ENCODE measurements at regions not wholly inside any gene's neighbourhood (a gene's known extent, or its start where the extent isn't known, plus 50 kb on each side); places are given as distances from the start of the nearest gene placed in this dataset.

GRCh38 chr2:16336916-16337315, 328.7 kb downstream of the CYRIA start:
- DNase-seq (ENCODE audit: insufficient read length, low spot score) (no peak), FAIRE-seq (no peak)

GRCh38 chr2:16336491-16336890, 329.1 kb downstream of the CYRIA start:
- FAIRE-seq = no peak
- no peak for DNase-seq (ENCODE audit: insufficient read length, low spot score)

GRCh38 chr2:16335947-16336346, 329.7 kb downstream of the CYRIA start:
- FAIRE-seq = no peak
- no peak for DNase-seq (ENCODE audit: insufficient read length, low spot score)

- DNase-seq (ENCODE audit: insufficient read length, low spot score) (no peak), FAIRE-seq (no peak)
These were observed 330.1 kb downstream of the CYRIA start for GRCh38 chr2:16335604-16335930.

GRCh38 chr2:16334886-16335603, 330.6 kb downstream of the CYRIA start:
- FAIRE-seq (no peak), DNase-seq (ENCODE audit: insufficient read length, low spot score) (no peak)

GRCh38 chr2:16334366-16334765, 331.3 kb downstream of the CYRIA start:
- DNase-seq (ENCODE audit: insufficient read length, low spot score) (no peak), FAIRE-seq (no peak)

- no peak for DNase-seq (ENCODE audit: insufficient read length, low spot score)
- FAIRE-seq = no peak
These were observed 332.0 kb downstream of the CYRIA start for GRCh38 chr2:16333681-16334080.

GRCh38 chr2:16332681-16333557, 332.7 kb downstream of the CYRIA start:
- DNase-seq (ENCODE audit: insufficient read length, low spot score) (no peak), FAIRE-seq (no peak)

GRCh38 chr2:16331772-16332171, 333.9 kb downstream of the CYRIA start:
- no peak for DNase-seq (ENCODE audit: insufficient read length, low spot score)
- no peak for FAIRE-seq

GRCh38 chr2:16330982-16331381, 334.7 kb downstream of the CYRIA start:
- DNase-seq (ENCODE audit: insufficient read length, low spot score) (no peak), FAIRE-seq (no peak)

- DNase-seq (ENCODE audit: insufficient read length, low spot score) = no peak
- FAIRE-seq = no peak
These were observed 335.1 kb downstream of the CYRIA start for GRCh38 chr2:16330571-16330970.

GRCh38 chr2:16330012-16330411, 335.6 kb downstream of the CYRIA start:
- FAIRE-seq = no peak
- DNase-seq (ENCODE audit: insufficient read length, low spot score) = no peak

- DNase-seq (ENCODE audit: insufficient read length, low spot score) = no peak
- FAIRE-seq = no peak
These were observed 336.2 kb downstream of the CYRIA start for GRCh38 chr2:16329421-16329820.

GRCh38 chr2:16328521-16329190, 337.0 kb downstream of the CYRIA start:
- DNase-seq (ENCODE audit: insufficient read length, low spot score) = no peak
- no peak for FAIRE-seq

GRCh38 chr2:16327326-16327725, 338.3 kb downstream of the CYRIA start:
- FAIRE-seq = no peak
- DNase-seq (ENCODE audit: insufficient read length, low spot score) = no peak

- DNase-seq (ENCODE audit: insufficient read length, low spot score) (no peak), FAIRE-seq (no peak)
These were observed 338.8 kb downstream of the CYRIA start for GRCh38 chr2:16326711-16327300.

GRCh38 chr2:16325976-16326510, 339.6 kb downstream of the CYRIA start:
- DNase-seq (ENCODE audit: insufficient read length, low spot score) (no peak), FAIRE-seq (no peak)

GRCh38 chr2:16325016-16325975, 340.3 kb downstream of the CYRIA start:
- FAIRE-seq (no peak), DNase-seq (ENCODE audit: insufficient read length, low spot score) (no peak)

- FAIRE-seq = no peak
- DNase-seq (ENCODE audit: insufficient read length, low spot score) = no peak
These were observed 341.1 kb downstream of the CYRIA start for GRCh38 chr2:16324544-16324937.
